BLaER1 (cell line): ENCODE measurements at regions not wholly inside any gene's neighbourhood (a gene's known extent, or its start where the extent isn't known, plus 50 kb on each side); places are given as distances from the start of the nearest gene placed in this dataset.

Experiments
- H3K27ac ChIP-seq: shearing (Covaris generic); formaldehyde crosslinking; 2 replicates; pipeline ENCODE4 v1.8.1; 2022
- H3K27me3 ChIP-seq: shearing (Covaris generic); formaldehyde crosslinking; 2 replicates; pipeline ENCODE4 v1.8.1; 2022
- H3K36me3 ChIP-seq: shearing (Covaris generic); formaldehyde crosslinking; 2 replicates; pipeline ENCODE4 v1.8.1; 2022
- H3K4me1 ChIP-seq: shearing (Covaris generic); formaldehyde crosslinking; 2 replicates; pipeline ENCODE4 v1.8.1; 2022
- H3K4me2 ChIP-seq: shearing (Covaris generic); formaldehyde crosslinking; 2 replicates; pipeline ENCODE4 v1.8.1; 2022
- H3K4me3 ChIP-seq: shearing (Covaris generic); formaldehyde crosslinking; 2 replicates; pipeline ENCODE4 v1.8.1; 2022
- H3K9ac ChIP-seq: shearing (Covaris generic); formaldehyde crosslinking; 2 replicates; pipeline ENCODE4 v1.8.1; 2022
- H3K9me3 ChIP-seq: shearing (Covaris generic); formaldehyde crosslinking; 2 replicates; pipeline ENCODE4 v1.8.1; 2022
- H4K20me1 ChIP-seq: shearing (Covaris generic); formaldehyde crosslinking; 2 replicates; pipeline ENCODE4 v1.8.1; 2022
- Cebpa-rat ChIP-seq: shearing (Covaris generic); IDR thresholded peaks from 2 replicates; pipeline ENCODE4 v1.8.1; 2022

- H4K20me1 ChIP-seq, result no peaks in the 10 kb centered on the region
- no peak overlapping the region for H3K27ac ChIP-seq
- no peak for TF ChIP-seq Cebpa-rat
- H3K4me2 ChIP-seq, result no peak overlapping the region
- H3K9ac ChIP-seq, result no peak overlapping the region
- H3K4me1 ChIP-seq, result peaks cover 6% of the 10 kb centered on the region
- H3K36me3 ChIP-seq, result no peaks in the 10 kb centered on the region
- no peak overlapping the region for H3K4me3 ChIP-seq
- H3K9me3 ChIP-seq, result no peaks in the 10 kb centered on the region
- no peaks in the 10 kb centered on the region for H3K27me3 ChIP-seq
Measured at GRCh38 chr11:91194546-91194945, 971.7 kb upstream of the CHORDC1 start.

DNA sequence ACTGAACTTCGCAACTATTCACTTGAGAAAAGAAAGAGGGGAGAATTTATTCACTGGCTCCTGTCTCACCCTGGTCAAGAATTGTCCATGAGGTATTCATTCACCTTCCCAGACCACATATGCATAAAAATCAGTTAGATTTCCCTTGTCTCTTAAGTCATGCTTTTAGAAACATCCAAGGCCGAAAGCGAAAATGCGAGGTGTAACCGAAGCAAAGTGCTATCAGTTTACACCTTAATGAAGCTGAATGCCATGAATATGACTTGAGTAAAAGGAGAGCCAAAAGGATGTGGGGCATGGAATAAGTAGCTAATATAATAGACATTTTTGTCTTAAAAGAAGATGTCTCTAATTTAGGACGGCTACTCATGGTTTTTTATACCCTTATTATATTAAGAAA is 965.6 kb upstream of the CHORDC1 start:
- H3K4me1 ChIP-seq, result no peaks in the 10 kb centered on the region
- H3K4me2 ChIP-seq, result no peak overlapping the region
- H3K4me3 ChIP-seq, result no peak overlapping the region
- no peaks in the 10 kb centered on the region for H3K27me3 ChIP-seq
- no peaks in the 10 kb centered on the region for H4K20me1 ChIP-seq
- H3K9ac ChIP-seq, result no peak overlapping the region
- H3K9me3 ChIP-seq, result peaks cover 1% of the 10 kb centered on the region; the same call in 1 of the 2 replicates
- H3K36me3 ChIP-seq, result no peaks in the 10 kb centered on the region
- TF ChIP-seq Cebpa-rat, result no peak
- no peak overlapping the region for H3K27ac ChIP-seq

GRCh38 chr11:91187314-91187713 is 964.5 kb upstream of the CHORDC1 start:
- no peak for TF ChIP-seq Cebpa-rat
- no peak overlapping the region for H3K4me2 ChIP-seq
- peaks cover 7% of the 10 kb centered on the region; the same call in 1 of the 2 replicates for H3K9me3 ChIP-seq
- no peak overlapping the region for H3K4me3 ChIP-seq
- no peaks in the 10 kb centered on the region for H3K4me1 ChIP-seq
- no peak overlapping the region for H3K9ac ChIP-seq
- H4K20me1 ChIP-seq, result no peaks in the 10 kb centered on the region
- H3K36me3 ChIP-seq, result no peaks in the 10 kb centered on the region
- no peaks in the 10 kb centered on the region for H3K27me3 ChIP-seq
- H3K27ac ChIP-seq, result no peak overlapping the region

DNA sequence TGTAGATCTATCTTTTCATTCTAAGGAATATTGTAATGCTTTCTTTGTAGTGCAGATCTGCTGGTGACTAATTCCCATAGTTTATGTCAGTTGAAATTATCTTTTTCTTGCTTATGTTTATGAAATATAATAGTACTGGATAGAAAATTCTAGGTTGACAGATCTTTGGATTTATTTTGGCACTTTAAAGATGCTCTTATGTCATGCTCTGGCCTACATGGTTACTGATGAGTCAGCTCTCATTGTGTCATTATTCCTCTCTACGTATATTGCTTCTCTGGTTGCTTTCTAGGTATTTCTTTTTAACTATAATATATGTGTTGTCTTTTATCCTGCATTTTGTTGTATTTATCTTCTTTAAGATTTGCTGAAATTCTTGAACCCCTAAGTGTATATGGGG is 955.5 kb upstream of the CHORDC1 start:
- Histone ChIP-seq H3K4me2 (no peak overlapping the region), H3K9me3 (peaks cover 4% of the 10 kb centered on the region; the same call in 1 of the 2 replicates), H3K9ac (no peak overlapping the region), H3K27ac (no peak overlapping the region), H3K4me1 (no peaks in the 10 kb centered on the region), H3K36me3 (no peaks in the 10 kb centered on the region), H3K27me3 (no peaks in the 10 kb centered on the region), H3K4me3 (no peak overlapping the region), H4K20me1 (no peaks in the 10 kb centered on the region)
- no peak for TF ChIP-seq Cebpa-rat

- no peak overlapping the region for H3K4me2 ChIP-seq
- H3K27ac ChIP-seq, result no peak overlapping the region
- H4K20me1 ChIP-seq, result no peaks in the 10 kb centered on the region
- H3K4me1 ChIP-seq, result no peaks in the 10 kb centered on the region
- no peaks in the 10 kb centered on the region for H3K36me3 ChIP-seq
- H3K9me3 ChIP-seq, result no peaks in the 10 kb centered on the region
- H3K9ac ChIP-seq, result no peak overlapping the region
- H3K4me3 ChIP-seq, result no peak overlapping the region
- TF ChIP-seq Cebpa-rat, result no peak
- no peaks in the 10 kb centered on the region for H3K27me3 ChIP-seq
Measured at GRCh38 chr11:91174734-91175133, 951.9 kb upstream of the CHORDC1 start.

GRCh38 chr11:91174193-91174592 is 951.3 kb upstream of the CHORDC1 start:
- Histone ChIP-seq H3K27ac (no peak overlapping the region), H4K20me1 (no peaks in the 10 kb centered on the region), H3K36me3 (no peaks in the 10 kb centered on the region), H3K4me3 (no peak overlapping the region), H3K9ac (no peak overlapping the region), H3K4me1 (no peaks in the 10 kb centered on the region), H3K9me3 (no peaks in the 10 kb centered on the region), H3K4me2 (no peak overlapping the region), H3K27me3 (no peaks in the 10 kb centered on the region)
- TF ChIP-seq Cebpa-rat, result no peak

DNA sequence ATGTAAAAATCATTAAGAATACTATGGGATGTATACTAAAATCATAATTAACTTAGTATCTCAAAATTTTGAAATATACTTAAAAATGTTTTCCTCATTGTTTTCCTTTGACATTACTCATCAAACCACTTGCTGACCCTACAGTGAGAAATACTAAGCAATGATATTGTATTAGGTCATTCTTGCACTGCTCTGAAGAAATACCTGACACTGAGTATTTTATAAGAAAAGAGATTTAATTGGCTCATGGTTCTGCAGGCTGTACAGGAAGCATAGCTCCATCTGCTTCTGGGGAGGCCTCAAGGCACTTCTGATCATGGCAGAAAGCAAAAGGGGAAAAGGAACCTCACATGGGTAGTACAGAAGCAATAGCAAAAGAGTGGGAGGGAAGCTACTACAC is 950.9 kb upstream of the CHORDC1 start:
- no peak overlapping the region for H3K4me3 ChIP-seq
- H3K4me2 ChIP-seq, result no peak overlapping the region
- no peaks in the 10 kb centered on the region for H3K36me3 ChIP-seq
- H3K4me1 ChIP-seq, result no peaks in the 10 kb centered on the region
- H3K27me3 ChIP-seq, result no peaks in the 10 kb centered on the region
- TF ChIP-seq Cebpa-rat, result no peak
- no peak overlapping the region for H3K9ac ChIP-seq
- no peak overlapping the region for H3K27ac ChIP-seq
- no peaks in the 10 kb centered on the region for H4K20me1 ChIP-seq
- no peaks in the 10 kb centered on the region for H3K9me3 ChIP-seq

DNA sequence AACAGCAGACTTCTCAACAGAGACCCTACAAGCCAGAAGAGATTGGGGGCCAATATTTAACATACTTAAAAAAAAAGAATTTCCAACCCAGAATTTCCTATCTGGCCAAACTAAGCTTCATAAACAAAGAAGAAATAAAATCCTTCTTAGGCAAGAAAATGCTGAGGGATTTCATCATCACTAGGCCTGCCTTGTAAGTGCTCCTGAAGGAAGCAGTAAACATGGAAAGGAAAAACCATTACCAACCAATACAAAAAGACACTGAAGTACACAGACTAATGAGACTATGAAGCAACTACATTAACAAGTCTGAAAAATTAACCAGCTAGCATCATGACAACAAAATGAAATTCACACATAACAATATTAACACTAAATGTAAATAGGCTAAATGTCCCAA is 947.9 kb upstream of the CHORDC1 start:
- no peak for TF ChIP-seq Cebpa-rat
- no peak overlapping the region for H3K27ac ChIP-seq
- H3K36me3 ChIP-seq, result no peaks in the 10 kb centered on the region
- H3K4me2 ChIP-seq, result no peak overlapping the region
- H3K27me3 ChIP-seq, result no peaks in the 10 kb centered on the region
- H3K4me1 ChIP-seq, result no peaks in the 10 kb centered on the region
- no peaks in the 10 kb centered on the region for H4K20me1 ChIP-seq
- no peak overlapping the region for H3K4me3 ChIP-seq
- no peak overlapping the region for H3K9ac ChIP-seq
- no peaks in the 10 kb centered on the region for H3K9me3 ChIP-seq

- Histone ChIP-seq H3K27me3 (no peaks in the 10 kb centered on the region), H3K4me1 (no peaks in the 10 kb centered on the region), H3K36me3 (no peaks in the 10 kb centered on the region), H3K9ac (no peak overlapping the region), H3K4me2 (no peak overlapping the region; the same call in 1 of the 2 replicates), H3K27ac (no peak overlapping the region), H3K4me3 (no peak overlapping the region), H4K20me1 (no peaks in the 10 kb centered on the region), H3K9me3 (no peaks in the 10 kb centered on the region)
- no peak for TF ChIP-seq Cebpa-rat
Measured at GRCh38 chr11:91164452-91164822, 941.6 kb upstream of the CHORDC1 start.

DNA sequence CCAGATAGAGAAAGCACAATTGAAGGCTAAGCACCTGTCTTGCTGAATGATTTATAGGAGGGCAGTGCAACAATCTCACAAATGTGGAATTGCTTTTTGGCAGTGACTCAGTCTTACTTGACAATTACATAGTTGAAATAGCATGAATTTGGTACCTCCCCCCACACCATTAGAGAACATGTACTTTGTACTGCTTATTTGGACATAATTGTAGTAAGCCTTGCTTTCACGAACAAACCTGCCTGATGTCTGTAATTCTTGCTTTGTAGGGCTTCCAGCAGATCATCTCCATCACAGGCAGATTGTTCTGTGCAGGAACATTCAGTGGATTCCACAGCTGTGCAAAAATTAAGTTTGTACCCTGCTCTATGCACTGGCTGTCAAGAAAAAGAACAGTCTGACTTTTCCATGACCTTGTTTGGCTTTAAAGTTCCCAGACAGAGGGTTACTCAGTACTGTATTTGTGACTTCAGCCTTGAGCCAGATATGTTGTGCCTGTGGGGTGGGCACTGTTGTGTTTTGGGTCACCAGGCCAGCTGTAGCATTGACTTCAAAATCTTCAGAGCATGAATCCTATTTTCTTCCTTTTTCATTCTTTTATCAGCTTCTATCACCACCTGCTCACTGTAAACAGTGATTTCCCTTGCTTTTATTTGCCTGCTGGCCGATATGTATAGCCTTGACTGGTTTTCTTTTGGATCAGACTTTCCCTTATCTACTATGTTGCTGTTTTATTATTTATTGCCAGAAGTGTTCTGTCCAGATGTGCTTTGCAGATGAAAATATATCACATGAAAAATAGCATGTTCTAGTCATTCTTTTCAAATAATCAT is 941.0 kb upstream of the CHORDC1 start:
- Histone ChIP-seq H3K4me1 (no peaks in the 10 kb centered on the region), H3K4me2 (no peak overlapping the region; the same call in 1 of the 2 replicates), H4K20me1 (no peaks in the 10 kb centered on the region), H3K9ac (no peak overlapping the region), H3K9me3 (no peaks in the 10 kb centered on the region), H3K4me3 (no peak overlapping the region), H3K27ac (no peak overlapping the region), H3K27me3 (no peaks in the 10 kb centered on the region), H3K36me3 (no peaks in the 10 kb centered on the region)
- no peak for TF ChIP-seq Cebpa-rat

DNA sequence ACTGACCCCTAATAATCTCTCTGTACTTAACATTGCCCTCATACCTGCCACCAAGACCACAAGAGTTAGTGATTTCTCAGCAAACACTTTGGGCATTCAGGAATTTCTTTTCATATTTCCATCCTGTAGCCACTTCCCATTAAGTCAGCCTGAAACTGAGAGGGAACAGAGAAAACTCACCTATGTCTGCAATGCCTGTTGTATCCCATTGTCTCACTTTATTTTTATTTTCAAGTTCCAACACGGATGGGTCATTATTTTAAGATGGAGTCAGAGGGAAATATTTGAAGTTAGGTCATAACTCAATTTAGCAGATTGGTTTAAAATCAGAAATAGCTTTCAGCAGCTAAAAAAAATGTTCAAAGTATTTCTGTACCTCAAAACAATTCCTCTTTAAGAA is 937.8 kb upstream of the CHORDC1 start:
- Histone ChIP-seq H3K36me3 (no peaks in the 10 kb centered on the region), H3K9me3 (no peaks in the 10 kb centered on the region), H3K27ac (no peak overlapping the region), H3K9ac (no peak overlapping the region), H3K27me3 (no peaks in the 10 kb centered on the region), H3K4me1 (no peaks in the 10 kb centered on the region), H3K4me2 (no peak overlapping the region), H4K20me1 (no peaks in the 10 kb centered on the region), H3K4me3 (no peak overlapping the region)
- no peak for TF ChIP-seq Cebpa-rat
